IMR-90 (cell line): ENCODE measurements at regions not wholly inside any gene's neighbourhood (a gene's known extent, or its start where the extent isn't known, plus 50 kb on each side); places are given as distances from the start of the nearest gene placed in this dataset.

Experiments used
- ATAC-seq: fragments of 200-7000 bp; cut with Tn5 transposase; 2 replicates; pipeline ENCODE4 v1.9.1; 2020; ENCODE audit warnings: low read depth, mild to moderate bottlenecking, moderate library complexity
- BruUV-seq: library from RNA; stranded (reverse); fragments of 400-500 nt; replicated peaks from 2 replicates; lab custom pipeline; 2021; lab: Mats Ljungman, UMichigan
- CTCF ChIA-PET: fragments of 300-600 bp; formaldehyde crosslinking; extraction: SDS; loops from one replicate; lab custom pipeline; 2021; ENCODE audit warnings: antibody characterized with exemption; lab: Yijun Ruan, JAX
- POLR2A ChIA-PET: fragments of 300-600 bp; sonication (Branson Sonifier 250); formaldehyde crosslinking; loops from one replicate; lab custom pipeline; 2022; ENCODE audit warnings: antibody characterized with exemption; ENCODE audit not compliant: unreplicated experiment; lab: Charles Lee
- DNase-seq: peaks from one replicate; pipeline ENCODE4 v3.0.0; 2013
- H2AFZ ChIP-seq: replicated peaks from 2 replicates; pipeline ENCODE3; 2013; ENCODE audit warnings: low read length, mild to moderate bottlenecking; ENCODE audit not compliant: poor library complexity
- H2AK5ac ChIP-seq: 2 replicates; pipeline ENCODE4 v1.6.1; 2013; ENCODE audit warnings: low read depth, low read length, inconsistent platforms
- H2AK9ac ChIP-seq: replicated peaks from 2 replicates; pipeline ENCODE3; 2013; ENCODE audit warnings: mild to moderate bottlenecking, low read depth, low read length, moderate library complexity; ENCODE audit not compliant: poor library complexity
- H2BK120ac ChIP-seq: 2 replicates; pipeline ENCODE4 v1.6.1; 2013; ENCODE audit warnings: low read depth, low read length, inconsistent platforms
- H2BK15ac ChIP-seq: 3 replicates; pipeline ENCODE4 v1.6.1; 2013; ENCODE audit warnings: low read depth, low read length, inconsistent platforms
- H2BK20ac ChIP-seq: 2 replicates; pipeline ENCODE4 v1.6.1; 2013; ENCODE audit warnings: low read depth, mild to moderate bottlenecking, inconsistent platforms, low read length, moderate library complexity
- H2BK5ac ChIP-seq: 2 replicates; pipeline ENCODE4 v1.6.1; 2013; ENCODE audit warnings: mild to moderate bottlenecking, low read depth, low read length, inconsistent platforms; ENCODE audit not compliant: poor library complexity, severe bottlenecking
- H3K14ac ChIP-seq: replicated peaks from 2 replicates; pipeline ENCODE4 v1.6.1; 2013; ENCODE audit warnings: low read depth, low read length, inconsistent platforms
- H3K18ac ChIP-seq: 2 replicates; pipeline ENCODE4 v1.6.1; 2013; ENCODE audit warnings: low read depth, low read length, control low read depth
- H3K23ac ChIP-seq: 2 replicates; pipeline ENCODE4 v1.6.1; 2013; ENCODE audit warnings: low read depth, low read length, inconsistent platforms
- H3K27ac ChIP-seq: 2 replicates; pipeline ENCODE4 v1.5.1; 2013; ENCODE audit warnings: mild to moderate bottlenecking, control low read depth, low read length; ENCODE audit not compliant: insufficient read depth
- H3K27me3 ChIP-seq: 2 replicates; pipeline ENCODE4 v1.6.1; 2013; ENCODE audit warnings: low read length; ENCODE audit not compliant: control insufficient read depth, insufficient read depth
- H3K36me3 ChIP-seq: 2 replicates; pipeline ENCODE4 v1.6.1; 2013; ENCODE audit warnings: low read length, mixed read lengths; ENCODE audit not compliant: control insufficient read depth, insufficient read depth
- H3K4ac ChIP-seq: 2 replicates; pipeline ENCODE4 v1.6.1; 2013; ENCODE audit warnings: low read depth, low read length, inconsistent platforms
- H3K4me1 ChIP-seq: 2 replicates; pipeline ENCODE4 v1.6.1; 2013; ENCODE audit warnings: low read length, mixed read lengths; ENCODE audit not compliant: control insufficient read depth, insufficient read depth
- H3K4me2 ChIP-seq: 2 replicates; pipeline ENCODE4 v1.6.1; 2013; ENCODE audit warnings: low read depth, mild to moderate bottlenecking, control low read depth, low read length, moderate library complexity
- H3K4me3 ChIP-seq: 2 replicates; pipeline ENCODE4 v1.5.1; 2013; ENCODE audit warnings: low read depth, mild to moderate bottlenecking, control low read depth, low read length, moderate library complexity; ENCODE audit not compliant: insufficient read depth
- H3K56ac ChIP-seq: 2 replicates; pipeline ENCODE4 v1.6.1; 2013; ENCODE audit warnings: low read length, inconsistent platforms; ENCODE audit not compliant: insufficient read depth; ENCODE audit errors: extremely low read depth
- H3K79me1 ChIP-seq, 2 experiments: 2 replicates each; pipeline ENCODE4 v1.6.1; 2013; ENCODE audit warnings: low read length in 2 of 2, inconsistent platforms in 1 of 2, low read depth in 1 of 2
- H3K9ac ChIP-seq: 2 replicates; pipeline ENCODE4 v1.6.1; 2013; ENCODE audit warnings: low read depth, low read length, control low read depth
- H3K9me1 ChIP-seq: 2 replicates; pipeline ENCODE4 v1.6.1; 2013; ENCODE audit warnings: low read length, inconsistent platforms; ENCODE audit not compliant: insufficient read depth
- H3K9me3 ChIP-seq: 2 replicates; pipeline ENCODE4 v1.6.1; 2013; ENCODE audit warnings: low read length; ENCODE audit not compliant: control insufficient read depth, insufficient read depth
- H4K20me1 ChIP-seq: 2 replicates; pipeline ENCODE4 v1.6.1; 2013; ENCODE audit warnings: low read length, inconsistent platforms; ENCODE audit not compliant: insufficient read depth
- H4K5ac ChIP-seq: 2 replicates; pipeline ENCODE4 v1.6.1; 2013; ENCODE audit warnings: mild to moderate bottlenecking, low read depth, low read length, control low read depth
- H4K8ac ChIP-seq, 2 experiments: 2 replicates each; pipeline ENCODE4 v1.6.1; 2013; ENCODE audit warnings: low read depth in 2 of 2, low read length in 2 of 2, control low read depth in 1 of 2, inconsistent platforms in 1 of 2
- H4K91ac ChIP-seq: 2 replicates; pipeline ENCODE4 v1.6.1; 2013; ENCODE audit warnings: low read depth, low read length, inconsistent platforms; ENCODE audit not compliant: insufficient read depth
- BHLHE40 ChIP-seq: fragments of 150-350 bp; IDR thresholded peaks from 2 replicates; pipeline ENCODE4 v1.6.1; 2016; ENCODE audit warnings: mild to moderate bottlenecking, low read depth, low read length
- CHD1 ChIP-seq: IDR thresholded peaks from 2 replicates; pipeline ENCODE4 v1.6.1; 2012; ENCODE audit warnings: low read depth, low read length, improper control_type of control experiment
- FOS ChIP-seq: fragments of 150-350 bp; IDR thresholded peaks from 2 replicates; pipeline ENCODE4 v1.6.1; 2016; ENCODE audit warnings: low read depth, low read length
- MAZ ChIP-seq: IDR thresholded peaks from 2 replicates; pipeline ENCODE4 v1.6.1; 2012; ENCODE audit warnings: low read depth, mild to moderate bottlenecking, low read length, improper control_type of control experiment, moderate library complexity, borderline replicate concordance
- POLR2A ChIP-seq: IDR thresholded peaks from 2 replicates; pipeline ENCODE4 v1.6.1; 2012; ENCODE audit warnings: mild to moderate bottlenecking, low read depth, low read length
- RCOR1 ChIP-seq: IDR thresholded peaks from 2 replicates; pipeline ENCODE4 v1.6.1; 2012; ENCODE audit warnings: mild to moderate bottlenecking, low read length, improper control_type of control experiment; ENCODE audit not compliant: insufficient replicate concordance
- RFX5 ChIP-seq: IDR thresholded peaks from 2 replicates; pipeline ENCODE4 v1.8.0; 2012; ENCODE audit warnings: low read depth, mild to moderate bottlenecking, low read length, moderate library complexity
- SMC3 ChIP-seq: fragments of 150-350 bp; IDR thresholded peaks from 2 replicates; pipeline ENCODE4 v1.6.1; 2016; ENCODE audit warnings: low read depth, mild to moderate bottlenecking, antibody characterized with exemption, low read length, moderate library complexity
- WGBS, 2 experiments: methylation state at CpG; one replicate each; pipeline versions ENCODE4 v1.1.5 to v1.1.7; 2013; ENCODE audit warnings: missing lambda C conversion rate in 2 of 2; ENCODE audit not compliant: insufficient read length in 1 of 2; ENCODE audit errors: extremely low coverage in 2 of 2; 5-methylcytosine and 5-hydroxymethylcytosine counted together
- dilution Hi-C: fragments of 300-500 bp; cut with HindIII; formaldehyde crosslinking; loops from one replicate; pipeline ENCODE4 v1.14.3; 2018; ENCODE audit warnings: low sequenced_read_pairs; ENCODE audit not compliant: unreplicated experiment
- in situ Hi-C: fragments of 300-500 bp; cut with MboI; formaldehyde crosslinking; loops from 3 replicates; pipeline ENCODE4 v1.14.3; 2019; ENCODE audit warnings: low sequenced_read_pairs, inconsistent platforms, mixed read lengths
- intact Hi-C: fragments of 100-400 bp; cut with micrococcal nuclease; formaldehyde crosslinking; loops from 2 replicates; pipeline ENCODE4 v1.10.0; 2022

GRCh38 chr10:91038971-91039370 is 118.1 kb upstream of the ANKRD1 start:
- no peak overlapping the region for H3K27ac ChIP-seq
- H2AK5ac ChIP-seq: no peak overlapping the region
- dilution Hi-C loops: no loop called here
- no peaks in the 10 kb centered on the region for H3K79me1 ChIP-seq
- H2BK15ac ChIP-seq: no peak overlapping the region
- no peak overlapping the region for H4K91ac ChIP-seq
- ATAC-seq (no peak), DNase-seq (no peak)
- no peak overlapping the region for H3K23ac ChIP-seq
- H2BK20ac ChIP-seq: no peak overlapping the region
- H3K56ac ChIP-seq: no peak overlapping the region
- H4K5ac ChIP-seq: no peak overlapping the region
- POLR2A ChIA-PET: no interaction called here
- CTCF ChIA-PET: interaction anchor here (0.6 kb wide), 1 partner anchor 89 kb away, joined by 4 read pairs; no protein-coding TSS in a partner anchor
- no peak for TF ChIP-seq POLR2A
- no peak for TF ChIP-seq RFX5
- TF ChIP-seq MAZ: no peak
- no peak for TF ChIP-seq CHD1
- TF ChIP-seq RCOR1: no peak
- no peak for TF ChIP-seq FOS
- no peak for TF ChIP-seq SMC3
- no peak for TF ChIP-seq BHLHE40
- no peak overlapping the region for H2AK9ac ChIP-seq
- no peak overlapping the region for H2BK5ac ChIP-seq
- H3K9ac ChIP-seq: no peak overlapping the region
- H3K14ac ChIP-seq: no peak overlapping the region
- H4K20me1 ChIP-seq: no peaks in the 10 kb centered on the region
- H3K4me3 ChIP-seq: no peak overlapping the region
- no CpG with 5 or more reads among the region's 3 CpGs for WGBS, 2 experiments
- H3K36me3 ChIP-seq: no peaks in the 10 kb centered on the region
- 0 out of 2 replicates have a peak, but pooled peaks cover 2% of the 10 kb centered on the region for H3K9me1 ChIP-seq
- intact Hi-C loops: no loop called here
- in situ Hi-C loops: no loop called here
- H4K8ac ChIP-seq: no peak overlapping the region
- no peaks in the 10 kb centered on the region for H3K9me3 ChIP-seq
- peaks cover 4% of the 10 kb centered on the region; the same call in 1 of the 2 replicates for H3K4me1 ChIP-seq
- peaks cover 13% of the 10 kb centered on the region for H3K27me3 ChIP-seq
- H3K4me2 ChIP-seq: no peak overlapping the region
- H2BK120ac ChIP-seq: no peak overlapping the region
- no peak overlapping the region for H3K4ac ChIP-seq
- no TSS peak for BruUV-seq
- no peak overlapping the region for H3K18ac ChIP-seq
- H2AFZ ChIP-seq: no peak overlapping the region
